Hepatocyte (in vitro differentiated cells): ENCODE measurements at regions not wholly inside any gene's neighbourhood (a gene's known extent, or its start where the extent isn't known, plus 50 kb on each side); places are given as distances from the start of the nearest gene placed in this dataset.

Experiments used
- DNase-seq: peaks from one replicate; pipeline ENCODE4 v3.0.0-alpha.2; 2016; ENCODE audit warnings: low spot score
- H2AFZ ChIP-seq: fragments of 200-600 bp; sonication (generic); 2 replicates; pipeline ENCODE4 v1.6.0; 2016; ENCODE audit warnings: antibody characterized with exemption, mild to moderate bottlenecking
- H3K27ac ChIP-seq: fragments of 200-600 bp; sonication (generic); 2 replicates; pipeline ENCODE4 v1.5.1; 2016; ENCODE audit warnings: mild to moderate bottlenecking
- H3K27me3 ChIP-seq: fragments of 200-600 bp; sonication (generic); 2 replicates; pipeline ENCODE4 v1.6.1; 2016
- H3K36me3 ChIP-seq: fragments of 200-600 bp; sonication (generic); replicated peaks from 2 replicates; pipeline ENCODE4 v1.5.1; 2016; ENCODE audit warnings: low read depth; ENCODE audit not compliant: insufficient read depth
- H3K4me1 ChIP-seq: fragments of 200-600 bp; sonication (generic); 2 replicates; pipeline ENCODE4 v1.5.1; 2016; ENCODE audit warnings: mild to moderate bottlenecking, moderate library complexity; ENCODE audit not compliant: insufficient read depth
- H3K4me2 ChIP-seq: fragments of 200-600 bp; sonication (generic); 2 replicates; pipeline ENCODE4 v1.6.0; 2016
- H3K4me3 ChIP-seq: fragments of 200-600 bp; sonication (generic); 2 replicates; pipeline ENCODE4 v1.5.1; 2016; ENCODE audit warnings: mild to moderate bottlenecking
- H3K79me2 ChIP-seq: fragments of 200-600 bp; sonication (generic); 2 replicates; pipeline ENCODE4 v1.6.0; 2017; ENCODE audit warnings: mild to moderate bottlenecking
- H3K9me2 ChIP-seq: fragments of 200-600 bp; sonication (generic); replicated peaks from 2 replicates; pipeline ENCODE4 v1.6.0; 2017; ENCODE audit warnings: mild to moderate bottlenecking; ENCODE audit not compliant: insufficient read depth
- H3K9me3 ChIP-seq: fragments of 200-600 bp; sonication (generic); 2 replicates; pipeline ENCODE4 v1.5.1; 2016; ENCODE audit warnings: low read depth, mild to moderate bottlenecking
- H4K20me1 ChIP-seq: fragments of 200-600 bp; sonication (generic); 2 replicates; pipeline ENCODE4 v1.6.0; 2016; ENCODE audit warnings: mild to moderate bottlenecking; ENCODE audit not compliant: insufficient read depth, poor library complexity, severe bottlenecking
- CTCF ChIP-seq: fragments of 200-600 bp; sonication (generic); IDR thresholded peaks from 2 replicates; pipeline ENCODE4 v1.5.1; 2016; ENCODE audit warnings: antibody characterized with exemption, mild to moderate bottlenecking; ENCODE audit not compliant: poor library complexity
- EZH2 ChIP-seq: fragments of 200-600 bp; sonication (generic); IDR thresholded peaks from 2 replicates; pipeline ENCODE4 v1.6.1; 2016; ENCODE audit warnings: antibody characterized with exemption, mild to moderate bottlenecking, borderline replicate concordance
- EZH2phosphoT487 ChIP-seq: fragments of 200-600 bp; sonication (generic); IDR thresholded peaks from one replicate; pipeline ENCODE4 v1.6.1; 2018; ENCODE audit warnings: antibody characterized with exemption, mild to moderate bottlenecking, low read depth, moderate library complexity; ENCODE audit not compliant: unreplicated experiment, severe bottlenecking
- WGBS: methylation state at CpG from one replicate; pipeline ENCODE4 v1.1.6; 2016; ENCODE audit warnings: low lambda C conversion rate; ENCODE audit errors: missing lambda C conversion rate; 5-methylcytosine and 5-hydroxymethylcytosine counted together

DNA sequence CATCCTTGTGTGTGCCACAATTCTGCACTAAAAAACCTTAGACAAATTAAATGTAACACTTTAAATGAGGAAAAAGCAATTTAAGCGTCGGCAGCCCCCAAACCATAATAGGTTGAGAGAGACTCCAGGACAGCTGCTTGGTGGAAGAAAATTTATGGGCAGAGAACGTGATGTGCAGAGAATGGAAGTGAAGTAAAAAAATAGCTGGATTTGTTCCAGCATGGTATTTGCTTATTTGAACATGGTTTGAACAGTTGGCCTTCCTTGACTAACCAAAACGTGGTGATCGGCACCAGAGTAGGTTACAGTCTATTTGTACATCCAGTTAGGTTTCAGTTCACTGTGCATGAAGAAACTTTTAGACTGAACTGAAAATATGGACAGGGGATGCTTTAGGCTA lies 343.0 kb upstream of the CPEB2 start:
- 79% methylated on average over 5 of the region's 5 CpGs for WGBS
- Histone ChIP-seq H4K20me1 (no peaks in the 10 kb centered on the region), H3K9me2 (no peaks in the 10 kb centered on the region), H2AFZ (no peak overlapping the region), H3K36me3 (no peaks in the 10 kb centered on the region), H3K4me1 (no peaks in the 10 kb centered on the region), H3K4me3 (no peak overlapping the region), H3K79me2 (no peaks in the 10 kb centered on the region), H3K4me2 (no peak overlapping the region), H3K9me3 (no peaks in the 10 kb centered on the region), H3K27ac (no peak overlapping the region), H3K27me3 (no peaks in the 10 kb centered on the region)
- DNase-seq: no peak
- no peak for TF ChIP-seq EZH2phosphoT487
- no peak for TF ChIP-seq CTCF
- no peak for TF ChIP-seq EZH2

- Histone ChIP-seq H3K27ac (no peak overlapping the region), H3K36me3 (no peaks in the 10 kb centered on the region), H3K27me3 (no peaks in the 10 kb centered on the region), H3K4me3 (no peak overlapping the region), H3K9me3 (no peaks in the 10 kb centered on the region), H3K4me2 (no peak overlapping the region), H3K79me2 (no peaks in the 10 kb centered on the region), H4K20me1 (no peaks in the 10 kb centered on the region), H2AFZ (no peak overlapping the region), H3K9me2 (no peaks in the 10 kb centered on the region), H3K4me1 (no peaks in the 10 kb centered on the region)
- WGBS: 47% methylated on average over 2 of the region's 2 CpGs
- TF ChIP-seq EZH2phosphoT487: no peak
- no peak for TF ChIP-seq CTCF
- no peak for TF ChIP-seq EZH2
- DNase-seq: peak; percentile 19
Observed at GRCh38 chr4:14667624-14668151, 334.6 kb upstream of the CPEB2 start.

DNA sequence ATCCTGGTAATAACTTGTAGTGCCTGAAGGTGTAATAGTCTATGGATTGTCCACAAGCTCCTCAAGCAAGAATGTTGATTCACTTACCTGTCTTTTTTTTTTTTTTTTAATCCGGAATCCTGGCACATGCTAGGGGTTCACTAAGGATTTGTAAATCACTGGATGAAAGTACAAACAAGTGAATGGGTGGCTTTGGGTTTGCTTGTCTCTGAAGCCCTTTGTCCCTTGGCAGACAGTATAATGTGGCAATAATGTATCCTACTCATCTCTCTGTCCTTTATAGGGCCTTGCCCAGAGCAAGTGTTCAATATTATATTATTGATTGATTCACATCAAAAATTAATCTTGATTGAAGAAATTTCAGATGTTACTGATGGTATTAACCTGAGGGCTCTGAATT lies 334.0 kb upstream of the CPEB2 start:
- H3K27ac ChIP-seq: no peak overlapping the region

More for the DNA sequence above, 334.0 kb upstream of the CPEB2 start:
- Histone ChIP-seq H3K36me3 (no peaks in the 10 kb centered on the region), H3K27me3 (no peaks in the 10 kb centered on the region), H3K4me2 (no peak overlapping the region), H3K79me2 (no peaks in the 10 kb centered on the region), H3K9me3 (no peaks in the 10 kb centered on the region), H3K4me3 (no peak overlapping the region), H4K20me1 (no peaks in the 10 kb centered on the region), H3K9me2 (no peaks in the 10 kb centered on the region), H2AFZ (no peak overlapping the region), H3K4me1 (no peaks in the 10 kb centered on the region)
- TF ChIP-seq CTCF: no peak
- TF ChIP-seq EZH2phosphoT487: no peak
- WGBS: 83% methylated on average over 1 of the region's 1 CpG
- no peak for DNase-seq
